ENCODE measurements at regions not wholly inside any gene's neighbourhood (a gene's known extent, or its start where the extent isn't known, plus 50 kb on each side); places are given as distances from the start of the nearest gene placed in this dataset.

GRCh38 chr2:201964631-201965206 is 68.9 kb upstream of the FZD7 start:
- TF ChIP-seq EZH2phosphoT487 (IDR thresholded peaks at IDR 0.05; ENCODE audit: low read length): no peak
- no peak for TF ChIP-seq CTCF (IDR thresholded peaks at IDR 0.05; ENCODE audit: low read length)

Measured in MM.1S (cell line).